HG02870 (cell line): ENCODE measurements at regions not wholly inside any gene's neighbourhood (a gene's known extent, or its start where the extent isn't known, plus 50 kb on each side); places are given as distances from the start of the nearest gene placed in this dataset.

Experiments
- ATAC-seq: cut with Tn5 transposase; IDR thresholded peaks from one replicate; pipeline ENCODE4 v1.9.1; 2021; ENCODE audit warnings: mild to moderate bottlenecking, moderate library complexity; ENCODE audit not compliant: unreplicated experiment

DNA sequence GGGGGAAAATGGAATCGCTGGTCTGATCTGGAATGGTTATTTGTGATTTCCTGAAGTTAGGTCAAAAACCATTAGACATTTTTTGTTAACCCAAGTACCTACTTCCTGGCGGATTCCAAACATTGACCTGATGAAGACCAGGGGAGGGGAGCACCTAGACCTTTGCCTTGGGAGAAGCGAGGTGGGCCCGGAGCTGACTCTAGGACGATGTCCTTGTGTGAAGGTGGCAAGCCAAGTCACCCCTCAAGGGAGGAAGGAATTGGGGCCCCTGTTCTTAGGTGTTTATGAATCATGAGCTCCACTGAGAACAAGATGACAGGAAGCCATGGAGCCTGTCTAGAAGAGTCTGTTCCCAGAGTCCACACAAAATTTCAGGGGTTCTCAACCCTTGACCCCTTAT is 204.9 kb upstream of the FOXF1 start:
- ATAC-seq, result no peak

GRCh38 chr16:86306011-86306644 is 204.2 kb upstream of the FOXF1 start:
- ATAC-seq, result no peak

DNA sequence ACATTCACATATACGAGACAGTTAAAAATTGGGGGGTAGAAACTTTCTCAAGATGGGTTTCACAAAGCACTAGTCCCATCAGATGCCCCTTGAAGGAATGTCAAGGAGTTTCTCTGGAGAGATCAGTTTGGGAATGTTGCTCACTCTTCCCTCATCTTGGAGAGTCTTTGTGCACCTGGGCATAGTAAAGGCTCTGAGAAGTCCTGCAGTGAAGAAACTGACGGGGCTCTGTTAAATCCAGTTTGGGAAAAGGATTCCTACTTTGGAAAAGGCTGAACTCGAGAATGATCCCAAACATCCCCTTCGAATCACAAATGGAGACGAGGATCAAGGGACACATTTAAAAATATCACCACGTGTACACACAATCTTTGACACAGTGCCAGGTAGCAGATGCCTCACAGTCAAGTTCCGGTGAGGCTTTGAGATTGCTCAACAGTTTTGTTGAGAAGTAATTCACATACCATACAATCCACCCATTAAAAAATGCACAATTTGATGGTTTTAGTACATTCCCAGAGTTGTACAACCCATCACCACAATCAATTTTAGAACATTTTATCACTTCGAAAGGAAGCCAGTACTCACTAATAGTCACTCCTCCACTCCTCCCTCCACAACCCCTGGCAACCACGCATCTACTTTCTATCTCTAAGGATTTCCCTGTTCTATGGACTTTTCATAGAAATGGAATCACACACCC is 203.4 kb upstream of the FOXF1 start:
- ATAC-seq, result no peak

DNA sequence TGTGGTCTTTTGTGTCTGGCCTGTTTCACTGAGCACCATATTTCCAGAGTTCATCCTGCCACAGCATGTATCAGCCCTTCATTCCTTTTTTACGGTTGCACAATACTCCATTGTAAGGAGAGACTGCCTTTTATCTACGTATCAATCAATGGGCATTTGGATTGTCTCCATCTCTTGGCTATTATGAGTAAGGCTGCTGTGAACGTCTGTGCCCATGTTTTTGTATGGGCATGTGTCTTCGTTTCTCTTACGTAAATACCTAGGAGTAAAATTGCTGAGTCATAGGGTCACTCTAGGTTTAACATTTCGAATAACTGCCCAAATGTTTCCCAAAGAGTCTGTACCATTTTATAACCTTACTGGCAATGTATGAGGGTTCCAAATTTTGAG is 202.8 kb upstream of the FOXF1 start:
- ATAC-seq, result no peak

DNA sequence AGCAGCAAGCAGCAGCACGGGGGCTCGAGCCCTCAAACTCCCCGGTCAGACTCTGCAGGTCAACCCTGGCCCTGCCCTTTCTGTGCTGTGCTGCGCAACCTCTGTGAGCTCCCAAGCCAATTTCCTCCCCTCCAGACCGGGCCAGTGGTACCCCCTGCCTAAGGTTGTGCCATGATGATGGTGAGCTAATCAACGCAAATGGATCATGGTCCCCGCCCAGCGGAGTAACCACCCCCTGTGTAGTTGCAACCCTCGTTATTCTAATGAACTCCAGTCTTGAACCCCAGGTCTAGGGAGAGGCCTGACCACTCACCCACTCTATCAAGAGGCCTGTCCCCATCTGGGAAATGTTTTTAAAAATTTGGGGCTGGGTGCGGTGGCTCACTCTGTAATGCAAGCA is 201.8 kb upstream of the FOXF1 start:
- ATAC-seq, result no peak

DNA sequence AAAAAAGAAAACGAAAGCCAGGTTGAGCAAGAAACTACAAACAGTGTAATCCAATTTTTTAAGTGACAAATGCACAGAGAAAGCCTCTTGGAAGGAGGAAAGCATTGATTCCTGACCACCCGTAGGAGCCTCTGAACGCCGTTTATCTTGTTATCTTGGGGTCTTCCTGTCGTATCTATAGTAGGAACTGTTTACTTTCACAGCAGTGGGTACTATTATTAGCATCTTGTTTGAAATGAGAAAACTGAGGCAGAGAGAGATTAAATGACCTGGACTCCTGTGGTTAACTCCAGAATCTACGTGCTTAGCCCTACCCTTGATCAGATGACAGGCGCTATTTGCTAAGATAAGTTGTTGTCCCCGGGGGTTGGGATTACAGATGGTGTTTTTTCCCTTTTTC is 196.7 kb upstream of the FOXF1 start:
- ATAC-seq, result no peak

DNA sequence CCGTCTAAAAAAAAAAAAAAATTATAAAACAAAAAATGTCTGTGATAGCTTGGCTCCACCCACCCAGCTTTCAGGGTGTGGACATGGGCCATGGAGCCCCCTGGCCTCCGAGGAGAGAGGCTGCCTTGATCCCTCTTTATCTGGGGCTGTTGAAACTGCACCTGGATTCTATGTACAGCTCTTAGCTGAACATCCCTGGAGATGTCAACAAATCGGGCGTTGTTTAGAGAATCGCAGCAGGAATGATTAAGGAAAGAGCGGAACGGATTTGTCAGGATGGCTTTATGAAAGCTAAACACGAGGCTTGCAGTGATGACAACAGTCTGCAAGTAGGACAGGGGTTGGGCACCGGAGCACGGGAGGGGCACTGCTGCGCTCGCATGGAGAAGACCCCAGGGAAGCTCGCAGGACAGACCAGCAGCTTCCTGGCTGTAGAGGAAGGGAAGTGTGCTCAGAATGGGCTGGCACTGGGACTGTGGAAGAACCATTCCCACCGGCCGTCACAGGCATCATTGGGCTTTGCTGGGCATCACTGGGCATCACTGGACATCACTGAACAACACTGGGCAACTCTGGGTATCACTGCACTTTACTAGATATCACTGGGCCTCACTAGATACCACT is 195.8 kb upstream of the FOXF1 start:
- ATAC-seq, result no peak

- ATAC-seq, result no peak
Measured at GRCh38 chr16:86316967-86317812, 193.1 kb upstream of the FOXF1 start.

DNA sequence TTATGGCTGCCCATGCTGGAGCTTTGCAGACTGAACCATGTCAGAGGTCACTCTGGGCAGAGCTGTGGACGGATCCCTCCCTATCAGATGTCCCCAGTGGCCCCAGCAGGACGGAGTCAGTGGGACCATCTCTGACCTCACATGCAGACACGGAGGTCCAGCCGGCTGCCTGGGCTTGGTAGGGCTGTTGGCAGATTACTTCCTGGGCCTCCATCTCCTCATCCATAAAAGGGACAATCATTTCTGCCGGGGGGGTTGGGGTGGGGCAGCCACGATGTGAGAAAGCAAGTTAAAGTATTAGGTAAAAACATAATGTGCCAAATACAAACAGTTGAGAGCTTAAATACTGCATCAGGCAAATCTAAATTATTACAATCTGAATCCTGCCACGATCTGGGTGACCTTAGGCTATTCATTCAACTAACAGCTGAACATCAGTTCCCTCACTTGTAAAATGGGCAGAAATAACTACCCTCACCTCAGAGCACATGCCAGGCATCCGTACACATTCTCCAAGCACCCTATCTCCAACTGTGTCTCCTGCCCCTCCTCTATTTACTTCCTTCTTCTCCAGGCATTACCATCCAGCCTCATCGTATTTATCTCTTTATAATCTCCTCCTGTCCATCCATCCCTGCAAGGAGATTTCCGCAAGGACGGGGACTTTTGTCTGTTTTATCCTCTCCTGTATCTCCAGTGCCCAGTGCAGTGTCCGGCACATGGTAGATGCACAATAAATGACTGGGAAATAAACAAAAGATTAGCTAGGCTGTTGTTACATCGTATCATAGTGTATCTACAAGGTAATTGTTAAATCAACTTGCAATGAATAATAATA is 192.3 kb upstream of the FOXF1 start:
- ATAC-seq, result no peak

GRCh38 chr16:86319585-86320236 is 190.6 kb upstream of the FOXF1 start:
- ATAC-seq, result no peak

GRCh38 chr16:86320237-86320595 is 190.1 kb upstream of the FOXF1 start:
- no peak for ATAC-seq

DNA sequence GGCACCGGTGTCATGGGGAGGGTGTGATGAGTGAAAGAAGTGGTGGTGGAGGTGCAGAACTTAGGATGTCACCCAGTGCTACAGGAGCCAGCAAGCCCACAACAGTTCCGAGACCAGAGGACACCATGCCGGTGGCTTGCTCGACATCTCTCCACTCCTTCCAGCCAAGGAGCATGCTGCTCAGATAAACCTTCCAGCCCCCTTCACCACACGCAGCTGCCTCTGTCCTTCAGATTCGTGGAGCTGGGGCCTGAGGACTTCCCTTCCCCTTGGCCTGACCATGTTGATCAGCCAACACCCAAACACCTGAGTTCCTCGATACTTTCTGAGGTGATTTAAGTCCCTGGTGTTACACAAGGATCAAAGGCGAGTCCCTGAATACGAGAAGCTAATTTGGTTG is 188.8 kb upstream of the FOXF1 start:
- ATAC-seq, result no peak

DNA sequence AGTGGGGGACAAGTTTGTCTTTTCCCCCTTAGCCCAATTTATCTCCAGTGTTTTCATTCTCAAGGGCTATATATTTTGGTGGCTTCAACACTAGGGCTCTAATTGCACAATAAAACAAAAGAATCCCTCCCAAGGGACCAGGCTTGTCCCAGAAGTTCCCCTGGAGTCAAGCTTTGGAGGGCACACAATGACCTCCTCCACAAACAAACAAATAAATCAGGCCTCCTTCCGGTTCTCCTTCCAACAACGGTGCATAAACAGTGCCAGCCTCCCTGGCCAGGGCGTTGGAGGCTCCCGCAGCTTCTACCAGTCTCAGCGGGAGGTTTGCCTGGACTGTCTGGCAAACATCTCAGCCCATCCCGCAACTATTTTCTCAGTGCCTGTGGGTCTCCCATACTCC is 188.0 kb upstream of the FOXF1 start:
- no peak for ATAC-seq

DNA sequence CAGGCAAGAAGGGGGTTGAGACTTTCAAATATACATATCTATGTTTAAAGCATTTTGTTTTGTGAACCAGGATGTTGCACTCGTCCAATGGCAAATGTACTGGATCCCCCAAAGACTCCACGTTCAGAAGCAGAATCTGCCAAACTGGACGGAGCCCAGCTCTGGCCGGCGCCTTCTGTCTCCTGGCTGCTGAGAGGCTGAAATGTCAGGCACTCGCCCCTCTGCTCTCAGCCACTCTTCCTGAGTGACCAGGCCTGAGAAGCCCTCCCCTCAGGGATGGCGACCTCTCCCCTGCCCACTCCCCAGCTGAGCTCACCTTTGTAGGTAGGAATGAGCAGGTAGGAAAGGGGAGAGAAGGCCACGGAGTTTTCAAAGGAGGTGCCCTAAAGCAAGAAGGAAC is 187.5 kb upstream of the FOXF1 start:
- ATAC-seq, result no peak

GRCh38 chr16:86324320-86324719 is 186.0 kb upstream of the FOXF1 start:
- no peak for ATAC-seq

- no peak for ATAC-seq
Measured at GRCh38 chr16:86325360-86325759, 185.0 kb upstream of the FOXF1 start.

- ATAC-seq, result no peak
Measured at GRCh38 chr16:86325895-86326294, 184.4 kb upstream of the FOXF1 start.

GRCh38 chr16:86327321-86327720 is 183.0 kb upstream of the FOXF1 start:
- no peak for ATAC-seq

DNA sequence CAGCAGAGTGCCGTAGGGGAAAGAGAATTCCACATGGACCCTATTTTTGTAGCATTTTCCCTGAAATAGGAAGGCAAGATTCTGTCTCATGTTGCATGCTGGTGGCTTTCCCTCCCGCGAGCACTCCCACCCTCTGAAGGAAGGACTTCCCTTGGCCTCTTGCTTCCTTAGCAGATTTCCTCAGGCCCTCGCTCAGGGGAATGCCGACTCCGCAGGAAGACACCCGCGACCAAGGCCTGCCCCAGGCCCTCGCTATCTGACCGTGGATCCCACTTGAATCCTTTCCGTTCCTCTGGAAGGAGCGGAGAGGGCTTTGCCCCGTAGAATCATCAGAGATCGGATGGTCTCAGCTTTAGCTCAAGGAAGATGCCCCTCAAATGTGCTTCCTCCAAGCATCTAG is 179.4 kb upstream of the FOXF1 start:
- no peak for ATAC-seq

- ATAC-seq, result no peak
Measured at GRCh38 chr16:86334079-86334635, 176.2 kb upstream of the FOXF1 start.
